ENCODE measurements at regions not wholly inside any gene's neighbourhood (a gene's known extent, or its start where the extent isn't known, plus 50 kb on each side); places are given as distances from the start of the nearest gene placed in this dataset.
"Not testable (repeated sequence)": the region's sequence is repeated elsewhere in the genome, so short reads cannot be mapped to it uniquely, and the experiment has no call there.

- no peak for DNase-seq
These were observed 246.1 kb upstream of the CHORDC1 start for GRCh38 chr11:90468923-90469322.

DNA sequence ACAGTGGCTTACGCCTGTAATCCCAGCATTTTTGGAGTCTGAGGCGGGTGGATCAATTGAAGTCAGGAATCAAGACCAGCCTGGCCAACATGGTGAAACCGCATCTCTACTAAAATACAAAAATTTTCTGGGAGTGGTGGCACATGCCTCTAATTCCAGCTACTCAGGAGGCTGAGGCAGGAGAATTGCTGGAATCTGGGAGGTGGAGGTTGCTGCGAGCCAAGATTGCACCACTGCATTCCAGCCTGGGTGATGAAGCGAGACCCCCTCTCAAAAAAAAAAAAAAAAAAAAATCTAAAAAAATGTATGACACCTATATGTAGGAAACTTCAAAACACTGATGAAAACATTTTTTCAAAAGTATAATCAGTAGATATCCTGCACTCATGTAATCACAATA, 242.7 kb upstream of the CHORDC1 start:
- DNase-seq = no peak

GRCh38 chr11:90455347-90455920, 232.6 kb upstream of the CHORDC1 start:
- DNase-seq = not testable (repeated sequence)

DNA sequence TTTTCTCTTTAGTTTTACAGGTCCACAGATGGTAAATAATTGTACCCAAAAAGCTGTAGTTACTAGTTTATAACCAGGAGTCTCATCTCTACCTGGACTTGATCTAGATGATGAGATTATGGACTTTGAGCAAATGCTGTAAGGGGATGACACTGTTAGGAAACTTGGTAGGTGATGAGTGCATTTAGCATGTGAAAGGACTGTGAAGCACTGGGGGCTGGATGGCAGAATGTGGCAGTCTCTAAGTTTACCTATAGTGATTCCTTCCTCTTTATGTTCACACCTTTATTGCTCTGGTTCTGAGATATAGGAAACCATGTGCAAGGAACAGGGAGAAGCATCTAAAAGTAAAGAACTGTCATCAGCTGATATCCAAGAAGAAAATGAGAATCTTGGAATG, 230.7 kb upstream of the CHORDC1 start:
- no peak for DNase-seq

DNA sequence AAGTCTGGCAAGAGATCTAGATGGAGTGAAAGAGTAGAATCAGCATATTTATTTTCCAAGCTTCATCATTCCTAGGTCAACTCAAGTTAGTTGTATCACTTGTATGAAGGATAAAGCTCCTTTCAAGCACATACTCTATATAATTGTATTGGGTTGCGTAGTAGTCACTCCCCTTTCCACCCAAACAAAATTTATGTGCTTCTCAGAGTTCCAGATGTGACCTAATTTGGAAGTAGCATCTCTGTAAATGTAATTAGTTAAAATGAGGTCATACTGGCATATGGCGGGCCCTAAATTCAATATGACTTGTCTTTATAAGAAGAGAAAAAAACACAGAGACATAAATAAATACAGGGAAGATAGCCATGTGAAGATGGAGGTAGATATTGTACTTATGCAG, 226.8 kb upstream of the CHORDC1 start:
- no peak for DNase-seq

GRCh38 chr11:90448256-90448655, 225.4 kb upstream of the CHORDC1 start:
- no peak for DNase-seq

GRCh38 chr11:90447618-90448017, 224.8 kb upstream of the CHORDC1 start:
- DNase-seq = no peak

DNA sequence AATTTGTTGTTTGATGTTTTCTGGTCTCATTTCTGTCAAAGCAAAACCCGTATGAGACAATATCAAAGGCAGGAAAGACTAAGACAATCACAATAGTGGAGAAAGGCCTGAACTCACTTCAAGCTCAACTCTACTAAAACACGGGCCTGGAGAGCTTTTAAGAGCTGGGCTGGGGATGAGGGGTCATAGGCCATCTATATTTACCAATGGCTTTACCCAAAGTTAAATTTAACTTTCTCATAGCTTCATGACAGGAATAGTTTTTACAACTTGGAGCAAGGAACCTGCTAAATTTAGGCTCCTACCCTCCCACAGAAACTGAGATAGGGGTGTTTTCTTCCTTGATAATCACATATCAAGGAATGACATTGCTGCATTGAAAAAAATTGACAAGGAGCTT, 223.4 kb upstream of the CHORDC1 start:
- no peak for DNase-seq

DNA sequence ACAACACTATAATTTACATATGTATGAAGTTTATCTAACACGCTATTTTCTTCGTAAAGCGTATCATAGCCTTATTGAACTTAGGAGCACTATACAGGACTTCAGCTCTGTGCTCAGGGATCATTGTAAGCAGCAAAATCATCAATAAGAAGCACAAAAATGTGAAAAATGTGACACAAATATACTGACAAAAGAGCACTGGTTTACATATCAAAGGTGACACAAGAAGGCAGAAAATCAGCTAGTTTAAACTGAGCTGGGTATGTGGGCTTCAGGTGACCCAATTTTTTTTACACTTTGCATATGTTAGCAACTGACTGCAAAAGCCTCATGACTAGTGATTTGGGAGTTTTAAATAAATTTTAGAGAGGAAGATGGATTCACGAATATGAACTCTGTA, 215.2 kb upstream of the CHORDC1 start:
- DNase-seq = no peak

GRCh38 chr11:90434858-90435257, 212.0 kb upstream of the CHORDC1 start:
- DNase-seq = peak; percentile 4

- no peak for DNase-seq
These were observed 206.0 kb upstream of the CHORDC1 start for GRCh38 chr11:90428836-90429235.

- no peak for DNase-seq
These were observed 203.6 kb upstream of the CHORDC1 start for GRCh38 chr11:90426442-90426841.

DNA sequence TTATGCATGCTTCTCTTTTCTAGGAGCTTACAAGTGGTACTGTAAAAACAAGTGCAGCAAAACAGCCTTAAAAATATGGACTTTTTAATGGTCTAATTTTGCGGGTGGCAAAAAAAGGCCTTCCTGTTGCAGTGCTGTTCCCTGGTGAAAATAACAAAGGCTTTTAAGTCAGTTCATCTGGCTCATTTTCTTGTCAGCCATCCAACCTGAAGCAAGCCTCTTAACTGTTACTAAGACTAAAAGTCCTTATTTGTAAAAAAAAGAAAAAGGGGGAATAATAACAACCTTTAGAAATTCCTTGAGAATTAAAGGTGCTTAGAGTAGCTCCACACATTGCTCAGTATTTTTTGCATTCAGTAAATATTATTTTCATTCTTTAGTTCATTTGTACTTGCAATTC, 200.5 kb upstream of the CHORDC1 start:
- DNase-seq = no peak

DNA sequence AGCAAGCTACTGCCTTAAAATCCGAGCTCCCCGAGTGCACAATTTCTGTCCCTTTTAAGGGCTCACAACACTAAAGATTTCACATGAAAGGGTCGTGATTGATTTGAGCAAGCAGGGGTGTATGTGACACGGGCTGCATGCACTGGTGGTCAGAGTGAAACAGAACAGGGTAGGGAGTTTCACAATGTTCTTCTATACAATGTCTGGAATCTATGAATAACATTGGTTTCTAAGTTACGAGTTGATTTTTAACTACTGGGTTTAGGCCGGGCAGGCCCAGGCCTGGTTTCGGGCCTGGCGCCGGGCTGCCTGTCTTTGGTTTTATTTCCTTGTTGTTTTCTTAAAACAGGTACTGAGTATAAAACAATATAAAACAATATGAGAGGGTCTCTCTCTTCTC, 199.9 kb upstream of the CHORDC1 start:
- DNase-seq = not testable (repeated sequence)

GRCh38 chr11:90414221-90414620, 191.4 kb upstream of the CHORDC1 start:
- DNase-seq = no peak

DNA sequence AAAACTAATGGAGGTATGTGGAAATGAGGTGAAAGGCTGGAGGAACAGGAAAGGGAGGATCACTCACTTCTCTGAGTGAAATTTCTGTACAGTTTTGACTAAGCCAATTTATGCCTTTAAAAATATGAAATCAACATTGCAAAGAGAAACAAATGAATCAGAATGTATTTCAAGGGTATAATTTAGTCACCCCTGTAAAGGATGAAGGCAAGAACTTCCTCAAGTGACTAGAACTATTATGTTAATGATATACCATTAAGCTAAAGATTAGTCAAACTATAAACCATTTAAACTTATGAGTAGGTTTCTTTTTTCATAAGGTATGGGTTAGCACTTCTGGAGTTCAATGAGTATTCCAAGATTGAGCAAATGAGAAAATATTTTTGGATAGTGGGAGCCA, 184.5 kb upstream of the CHORDC1 start:
- DNase-seq = no peak

DNA sequence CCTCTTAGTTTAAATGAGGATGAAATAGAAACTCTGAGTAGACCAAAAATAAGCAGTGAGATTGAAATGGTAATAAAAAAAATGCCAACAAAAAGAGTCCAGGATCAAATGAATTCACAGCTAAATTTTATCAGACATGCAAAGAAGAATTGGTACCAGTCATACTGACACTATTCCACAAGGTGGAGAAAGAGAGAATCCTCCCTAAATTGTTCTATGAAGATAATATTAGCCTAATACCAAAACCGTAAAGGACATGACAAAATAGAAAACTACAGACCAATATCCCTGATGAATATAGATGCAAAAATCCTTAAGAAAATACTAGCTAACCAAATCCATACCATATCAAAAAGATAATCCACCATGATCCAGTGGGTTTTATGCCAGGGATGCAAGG, 169.8 kb upstream of the CHORDC1 start:
- no peak for DNase-seq

- DNase-seq = no peak
These were observed 168.9 kb upstream of the CHORDC1 start for GRCh38 chr11:90391756-90392155.

DNA sequence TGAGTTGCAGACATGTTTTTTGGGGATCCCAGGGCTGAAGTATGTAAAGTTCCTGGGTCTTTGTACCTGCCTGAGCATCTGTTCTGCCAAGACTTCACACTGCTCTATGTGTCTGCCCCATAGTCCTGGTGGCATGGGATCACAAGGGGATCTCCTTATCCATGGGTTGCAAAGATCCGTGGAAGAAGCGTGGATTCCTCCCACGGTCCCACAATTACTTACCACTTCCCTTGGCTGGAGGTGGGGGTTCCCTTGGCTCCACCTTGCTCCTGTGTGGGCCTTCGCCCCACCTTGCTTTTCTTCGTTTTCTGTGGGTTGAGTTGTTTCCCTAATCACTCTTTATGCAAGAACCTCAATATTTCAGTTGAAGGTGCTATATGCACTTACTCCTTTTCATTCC, 157.4 kb upstream of the CHORDC1 start:
- DNase-seq = no peak

DNA sequence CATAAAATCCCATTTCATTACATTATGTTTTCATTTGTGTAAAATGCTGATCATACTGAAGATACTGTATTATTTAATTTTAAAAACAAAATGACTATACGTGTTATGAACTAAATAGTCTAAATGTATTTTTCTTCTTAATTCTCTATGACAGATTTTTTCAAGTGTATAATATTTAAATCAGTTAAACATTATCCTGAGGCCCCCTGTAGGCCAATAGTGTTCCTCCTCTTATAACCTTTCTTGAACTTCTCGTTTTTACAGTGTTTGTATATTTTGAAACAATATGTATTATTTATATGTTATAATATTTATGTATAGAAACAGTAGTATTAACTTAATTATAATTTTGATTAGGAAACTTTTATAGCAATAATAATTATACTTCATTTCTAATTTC, 151.1 kb upstream of the CHORDC1 start:
- no peak for DNase-seq

DNA sequence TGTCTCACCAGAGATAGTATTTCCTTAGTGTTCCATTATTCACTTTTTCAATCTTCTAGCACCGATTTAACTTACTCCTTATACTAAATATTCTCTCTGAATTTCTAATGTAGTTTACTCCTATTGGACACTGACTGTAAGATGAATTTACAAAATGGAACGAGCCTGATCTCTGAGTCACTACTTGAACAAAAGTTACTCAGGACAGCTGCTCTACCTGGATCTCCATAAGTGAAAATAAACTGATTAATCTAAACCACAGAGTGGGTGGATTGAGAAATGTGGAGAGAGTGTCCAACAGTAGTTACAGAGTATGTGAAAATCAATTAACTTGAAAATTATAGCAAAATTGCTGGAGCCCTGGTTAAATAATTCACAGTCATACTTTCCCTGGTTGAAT, 141.7 kb upstream of the CHORDC1 start:
- DNase-seq = no peak

GRCh38 chr11:90363739-90364138, 140.9 kb upstream of the CHORDC1 start:
- DNase-seq = no peak

GRCh38 chr11:90355200-90355599, 132.4 kb upstream of the CHORDC1 start:
- DNase-seq = no peak

GRCh38 chr11:90349731-90350130, 126.9 kb upstream of the CHORDC1 start:
- no peak for DNase-seq

DNA sequence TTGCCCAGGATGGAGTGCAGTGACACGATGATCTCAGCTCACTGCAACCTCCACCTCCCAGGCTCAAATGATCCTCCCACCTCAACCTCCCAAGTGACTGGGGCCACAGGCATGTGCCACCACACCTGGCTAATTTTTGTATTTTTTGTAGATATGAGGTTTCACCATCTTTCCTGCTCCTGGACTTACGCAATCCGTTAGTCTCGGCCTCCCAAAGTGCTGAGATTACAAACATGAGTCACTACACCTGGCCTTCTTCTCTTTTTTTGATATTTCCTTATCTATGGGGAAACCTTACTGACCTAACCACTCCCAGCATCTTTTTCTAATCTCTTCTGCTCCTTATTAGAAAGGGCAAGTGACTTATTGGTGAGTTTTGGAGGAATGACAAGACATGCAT, 121.7 kb upstream of the CHORDC1 start:
- no peak for DNase-seq

DNA sequence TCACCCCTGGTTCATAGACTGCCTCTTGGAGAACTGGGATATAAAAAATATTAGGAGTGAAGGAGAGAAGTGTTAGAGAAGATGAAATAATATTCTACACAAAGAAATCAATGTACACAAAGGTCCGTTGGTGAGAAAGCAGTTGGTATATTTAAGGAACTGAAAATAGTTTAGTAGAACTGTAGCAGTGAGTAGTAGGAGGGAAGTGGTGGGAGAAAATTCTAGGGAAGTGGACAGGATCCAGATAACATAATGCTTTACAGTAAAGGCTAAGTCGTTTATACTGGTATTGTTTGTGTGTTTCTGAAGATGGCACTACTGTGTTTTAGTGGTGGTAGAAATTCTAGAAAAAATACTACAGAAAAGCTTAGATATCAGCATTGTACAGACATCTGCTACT, 120.8 kb upstream of the CHORDC1 start:
- no peak for DNase-seq

Data from dermis blood vessel endothelial cell (primary cell).